GM06990 (cell line): ENCODE measurements at regions not wholly inside any gene's neighbourhood (a gene's known extent, or its start where the extent isn't known, plus 50 kb on each side); places are given as distances from the start of the nearest gene placed in this dataset.

Experiments used
- DNase-seq: peaks from one replicate; pipeline ENCODE4 v3.0.0-alpha.2; 2011; ENCODE audit not compliant: insufficient read length; ENCODE audit errors: extremely low read depth
- H3K27me3 ChIP-seq: replicated peaks from 2 replicates; pipeline ENCODE4 v1.6.0; 2011; ENCODE audit warnings: low read length; ENCODE audit not compliant: control insufficient read depth, insufficient read depth
- H3K36me3 ChIP-seq: 2 replicates; pipeline ENCODE4 v1.5.1; 2011; ENCODE audit warnings: low read length; ENCODE audit not compliant: control insufficient read depth, insufficient read depth
- H3K4me3 ChIP-seq: replicated peaks from 2 replicates; pipeline ENCODE4 v1.5.1; 2011; ENCODE audit warnings: low read depth, mild to moderate bottlenecking, control low read depth, low read length
- CTCF ChIP-seq: IDR thresholded peaks from 2 replicates; pipeline ENCODE4 v1.5.1; 2011; ENCODE audit warnings: low read length, control low read depth, mild to moderate bottlenecking, inconsistent platforms; ENCODE audit not compliant: insufficient read depth, poor library complexity, severe bottlenecking

- Histone ChIP-seq H3K36me3 (no peaks in the 10 kb centered on the region), H3K4me3 (no peak overlapping the region), H3K27me3 (no peaks in the 10 kb centered on the region)
- DNase-seq: no peak
- TF ChIP-seq CTCF: no peak
Measured at GRCh38 chr20:60857708-60858107, 394.4 kb upstream of the CDH4 start.

GRCh38 chr20:60862601-60863000, 389.5 kb upstream of the CDH4 start:
- H3K36me3 ChIP-seq: no peaks in the 10 kb centered on the region
- no peak for DNase-seq
- TF ChIP-seq CTCF: no peak
- no peaks in the 10 kb centered on the region for H3K27me3 ChIP-seq
- no peak overlapping the region for H3K4me3 ChIP-seq

- Histone ChIP-seq H3K27me3 (no peaks in the 10 kb centered on the region), H3K4me3 (no peak overlapping the region), H3K36me3 (no peaks in the 10 kb centered on the region)
- no peak for DNase-seq
- TF ChIP-seq CTCF: no peak
Measured at GRCh38 chr20:60863548-60863947, 388.5 kb upstream of the CDH4 start.

- H3K4me3 ChIP-seq: no peak overlapping the region
- no peak for TF ChIP-seq CTCF
- no peaks in the 10 kb centered on the region for H3K27me3 ChIP-seq
- DNase-seq: no peak
- no peaks in the 10 kb centered on the region for H3K36me3 ChIP-seq
Measured at GRCh38 chr20:60867589-60867988, 384.5 kb upstream of the CDH4 start.

- no peaks in the 10 kb centered on the region for H3K36me3 ChIP-seq
- TF ChIP-seq CTCF: no peak
Measured at GRCh38 chr20:60868316-60868891, 383.7 kb upstream of the CDH4 start.

GRCh38 chr20:60869087-60869486, 383.0 kb upstream of the CDH4 start:
- DNase-seq: no peak
- no peak for TF ChIP-seq CTCF
- Histone ChIP-seq H3K4me3 (no peak overlapping the region), H3K27me3 (no peaks in the 10 kb centered on the region), H3K36me3 (no peaks in the 10 kb centered on the region)

More at GRCh38 chr20:60868316-60868891, 383.7 kb upstream of the CDH4 start:
- Histone ChIP-seq H3K4me3 (no peak overlapping the region), H3K27me3 (no peaks in the 10 kb centered on the region)
- no peak for DNase-seq
